ENCODE measurements at regions not wholly inside any gene's neighbourhood (a gene's known extent, or its start where the extent isn't known, plus 50 kb on each side); places are given as distances from the start of the nearest gene placed in this dataset.

DNA sequence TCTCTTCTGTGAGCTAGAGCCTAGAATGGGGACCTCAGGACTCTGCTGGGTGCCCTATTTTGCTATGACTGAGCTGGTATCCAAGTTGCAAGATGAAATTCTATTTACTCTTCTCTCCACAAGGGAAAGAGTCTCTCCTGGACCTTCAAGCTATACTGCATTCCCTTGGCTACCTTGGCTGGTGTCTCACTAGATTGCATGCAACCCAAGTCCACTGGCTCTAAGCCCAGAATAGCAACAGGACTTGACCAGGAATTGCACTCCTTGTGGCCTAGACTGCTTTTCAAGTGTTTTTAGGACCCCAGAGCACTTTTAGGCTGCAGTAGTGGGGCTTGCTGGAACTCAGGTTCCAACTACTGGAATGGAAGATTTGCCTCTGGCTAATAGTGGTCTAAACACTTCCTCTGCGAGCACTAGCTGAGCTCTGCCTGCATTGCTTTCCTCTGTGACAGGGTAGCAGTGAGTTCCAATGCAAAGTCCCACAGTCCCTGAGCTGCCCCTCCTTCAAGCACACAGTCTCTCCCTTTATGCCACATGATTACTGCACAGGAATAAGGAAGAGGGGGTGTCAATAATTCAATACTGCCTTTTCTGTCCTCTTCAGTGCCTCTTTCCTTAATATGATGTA, 1009.1 kb upstream of the FLRT2 start:
- ChIA-PET POLR2A (no interaction called here), CTCF (ENCODE audit: unreplicated experiment) (no interaction called here)
- no TSS peak for BruUV-seq (replicated peaks)
- Histone ChIP-seq H4K20me1 (ENCODE audit: insufficient read depth, low read length) (no peaks in the 10 kb centered on the region), H3K9me2 (ENCODE audit: insufficient read depth, low read length) (no peaks in the 10 kb centered on the region), H2AFZ (ENCODE audit: low read length) (no peak overlapping the region), H3K4me2 (ENCODE audit: low read length) (no peak overlapping the region), H3K9me3 (ENCODE audit: low read length) (no peaks in the 10 kb centered on the region), H3K4me3 (ENCODE audit: low read depth, low read length, poor library complexity, severe bottlenecking) (no peak overlapping the region), H3K27ac (ENCODE audit: low read depth, low read length, poor library complexity, severe bottlenecking) (no peak overlapping the region), H3K79me2 (ENCODE audit: insufficient read depth, low read depth, low read length) (no peaks in the 10 kb centered on the region), H3K4me1 (ENCODE audit: insufficient read depth, low read length, poor library complexity, severe bottlenecking) (no peaks in the 10 kb centered on the region), H3K36me3 (ENCODE audit: insufficient read depth, low read length) (no peaks in the 10 kb centered on the region)
- TF ChIP-seq EZH2phosphoT487 (IDR thresholded peaks at IDR 0.05; ENCODE audit: borderline replicate concordance, low read depth, low read length) (no peak), CTCF (conservative IDR thresholded peaks at IDR 0.05; ENCODE audit: low read length) (no peak)
- DNase-seq (ENCODE audit: low spot score) = no peak
- intact Hi-C loops (cut with micrococcal nuclease; ENCODE audit: unreplicated experiment) = no loop called here

- no peak for TF ChIP-seq EZH2phosphoT487 (IDR thresholded peaks at IDR 0.05; ENCODE audit: borderline replicate concordance, low read depth, low read length)
- TF ChIP-seq CTCF (conservative IDR thresholded peaks at IDR 0.05; ENCODE audit: low read length) = no peak
- H3K4me2 ChIP-seq (ENCODE audit: low read length) = no peak overlapping the region
- no peaks in the 10 kb centered on the region for H3K36me3 ChIP-seq (ENCODE audit: insufficient read depth, low read length)
- no peak overlapping the region for H2AFZ ChIP-seq (ENCODE audit: low read length)
- ChIA-PET POLR2A (no interaction called here), CTCF (ENCODE audit: unreplicated experiment) (no interaction called here)
- intact Hi-C loops (cut with micrococcal nuclease; ENCODE audit: unreplicated experiment) = no loop called here
- no peaks in the 10 kb centered on the region for H3K9me2 ChIP-seq (ENCODE audit: insufficient read depth, low read length)
- H3K4me1 ChIP-seq (ENCODE audit: insufficient read depth, low read length, poor library complexity, severe bottlenecking) = no peaks in the 10 kb centered on the region
- H3K79me2 ChIP-seq (ENCODE audit: insufficient read depth, low read depth, low read length) = no peaks in the 10 kb centered on the region
- no peaks in the 10 kb centered on the region for H3K9me3 ChIP-seq (ENCODE audit: low read length)
- no peaks in the 10 kb centered on the region for H4K20me1 ChIP-seq (ENCODE audit: insufficient read depth, low read length)
- H3K27ac ChIP-seq (ENCODE audit: low read depth, low read length, poor library complexity, severe bottlenecking) = no peak overlapping the region
- H3K4me3 ChIP-seq (ENCODE audit: low read depth, low read length, poor library complexity, severe bottlenecking) = no peak overlapping the region
- BruUV-seq (replicated peaks) = no TSS peak
- no peak for DNase-seq (ENCODE audit: low spot score)
Measured at GRCh38 chr14:84523746-84524145, 1006.2 kb upstream of the FLRT2 start.

DNA sequence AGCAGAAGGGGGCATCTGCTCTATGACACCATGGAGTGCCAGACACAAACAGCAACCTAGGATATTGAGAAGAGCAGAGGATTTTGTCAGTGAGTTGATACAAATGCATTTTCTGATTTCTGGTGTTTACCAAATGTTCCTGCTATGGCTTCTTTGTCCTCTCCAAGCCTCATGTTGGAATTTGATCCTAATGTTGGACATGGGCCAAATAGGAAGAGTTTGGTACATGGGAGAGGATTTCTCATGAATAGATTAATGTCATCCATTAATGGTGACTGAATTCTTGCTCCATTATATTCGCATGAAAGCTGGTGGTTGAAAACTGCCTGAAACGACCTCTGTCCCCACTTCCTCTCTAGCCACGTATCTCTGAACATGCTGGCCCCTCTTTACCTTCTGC, 1002.2 kb upstream of the FLRT2 start:
- Histone ChIP-seq H3K4me3 (ENCODE audit: low read depth, low read length, poor library complexity, severe bottlenecking) (no peak overlapping the region), H3K79me2 (ENCODE audit: insufficient read depth, low read depth, low read length) (no peaks in the 10 kb centered on the region), H2AFZ (ENCODE audit: low read length) (no peak overlapping the region), H3K4me2 (ENCODE audit: low read length) (no peak overlapping the region), H4K20me1 (ENCODE audit: insufficient read depth, low read length) (no peaks in the 10 kb centered on the region), H3K36me3 (ENCODE audit: insufficient read depth, low read length) (no peaks in the 10 kb centered on the region), H3K9me2 (ENCODE audit: insufficient read depth, low read length) (no peaks in the 10 kb centered on the region), H3K4me1 (ENCODE audit: insufficient read depth, low read length, poor library complexity, severe bottlenecking) (no peaks in the 10 kb centered on the region), H3K9me3 (ENCODE audit: low read length) (no peaks in the 10 kb centered on the region), H3K27ac (ENCODE audit: low read depth, low read length, poor library complexity, severe bottlenecking) (no peak overlapping the region)
- intact Hi-C loops (cut with micrococcal nuclease; ENCODE audit: unreplicated experiment) = no loop called here
- no peak for DNase-seq (ENCODE audit: low spot score)
- POLR2A ChIA-PET = no interaction called here
- TF ChIP-seq CTCF (conservative IDR thresholded peaks at IDR 0.05; ENCODE audit: low read length) = no peak
- no peak for TF ChIP-seq EZH2phosphoT487 (IDR thresholded peaks at IDR 0.05; ENCODE audit: borderline replicate concordance, low read depth, low read length)
- CTCF ChIA-PET (ENCODE audit: unreplicated experiment) = no interaction called here
- BruUV-seq (replicated peaks) = no TSS peak

All from OCI-LY7 (cell line).